Erythroblast (primary cell): ENCODE measurements at regions not wholly inside any gene's neighbourhood (a gene's known extent, or its start where the extent isn't known, plus 50 kb on each side); places are given as distances from the start of the nearest gene placed in this dataset.

Experiments
- GATA1 ChIP-seq: IDR thresholded peaks from 2 replicates; pipeline ENCODE4 v1.6.1; 2011; ENCODE audit warnings: low read depth, mild to moderate bottlenecking, control low read depth, low read length, moderate library complexity
- POLR2A ChIP-seq: IDR thresholded peaks from 2 replicates; pipeline ENCODE4 v1.6.1; 2011; ENCODE audit warnings: mild to moderate bottlenecking, low read length

DNA sequence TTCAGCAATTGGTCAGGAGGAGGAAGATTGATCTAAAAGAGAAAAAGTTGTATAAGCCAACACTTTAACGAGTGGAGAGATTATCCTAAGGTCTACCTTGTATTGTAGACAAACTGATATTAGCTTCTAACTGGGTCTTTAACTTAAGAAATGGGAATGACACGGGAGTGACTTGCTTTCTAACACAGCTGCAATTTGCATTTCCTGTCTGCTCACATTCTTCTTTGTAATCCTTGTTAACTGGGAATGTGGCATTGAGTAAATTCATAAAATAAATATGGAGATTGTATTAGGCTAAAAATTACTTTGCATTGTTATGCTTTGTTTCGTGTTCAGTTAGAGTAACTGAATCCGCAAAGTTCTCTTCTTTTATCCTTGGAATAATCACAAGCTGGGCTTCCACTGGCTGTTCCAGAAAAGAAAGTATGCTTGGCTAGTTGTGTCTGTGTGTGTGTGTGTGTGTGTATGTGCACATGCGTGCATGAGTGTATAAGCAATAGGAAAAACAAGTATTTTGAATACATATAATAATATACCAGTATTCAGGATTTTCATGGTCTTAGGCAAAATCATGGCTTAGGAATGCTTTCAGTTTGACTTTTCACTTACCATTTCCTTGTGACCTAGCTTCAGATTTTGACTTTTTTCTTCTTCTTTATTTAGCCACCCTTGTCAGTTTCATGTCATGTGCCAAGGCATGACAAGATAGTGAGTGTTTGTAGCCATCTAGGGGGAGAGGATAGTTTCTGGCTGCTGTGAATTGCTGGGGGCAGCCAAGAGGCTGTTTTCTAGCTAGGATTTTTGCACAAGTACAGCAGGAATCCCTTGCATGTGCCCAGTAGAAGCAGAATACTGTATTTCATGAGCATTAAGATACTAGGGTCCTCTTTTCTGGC lies 54.5 kb upstream of the FZD8 start:
- TF ChIP-seq POLR2A (no peak), GATA1 (no peak)
